GM12801 (cell line): ENCODE measurements at regions not wholly inside any gene's neighbourhood (a gene's known extent, or its start where the extent isn't known, plus 50 kb on each side); places are given as distances from the start of the nearest gene placed in this dataset.

Experiments used
- TF ChIP-seq, protein P1 (sequence below): IDR thresholded peaks from one replicate; pipeline ENCODE4 v1.5.1; 2011; ENCODE audit warnings: control low read depth; ENCODE audit not compliant: insufficient read length; ENCODE audit errors: extremely low read depth

DNA sequence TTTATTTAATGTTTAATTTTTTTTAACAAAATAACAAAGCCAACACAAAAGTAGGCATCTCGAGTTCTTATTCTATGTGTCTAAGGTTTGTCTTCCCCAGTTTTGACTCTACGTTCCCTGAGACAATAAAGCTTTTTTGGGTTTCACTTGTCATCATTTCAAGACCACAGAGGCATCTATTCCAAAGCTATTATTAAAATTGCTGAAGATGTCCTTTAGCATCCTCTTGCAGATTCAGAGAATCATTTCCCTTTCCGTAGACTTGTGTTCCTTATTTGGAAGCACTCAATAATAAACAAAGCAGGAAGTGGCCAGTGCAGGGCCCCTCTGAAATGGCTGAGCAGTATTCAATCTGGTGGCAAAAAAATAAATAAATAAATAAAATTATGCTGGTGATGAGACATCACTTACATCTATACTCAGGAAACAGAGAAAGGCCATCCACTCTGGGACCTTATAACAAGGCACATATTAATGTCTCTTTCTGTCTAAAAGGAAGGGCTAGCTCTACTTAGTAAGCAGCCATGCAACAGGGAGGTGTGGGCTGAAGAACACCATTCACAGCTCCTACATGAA, 362.3 kb downstream of the WDR72 start:
- TF ChIP-seq, protein P1, sequence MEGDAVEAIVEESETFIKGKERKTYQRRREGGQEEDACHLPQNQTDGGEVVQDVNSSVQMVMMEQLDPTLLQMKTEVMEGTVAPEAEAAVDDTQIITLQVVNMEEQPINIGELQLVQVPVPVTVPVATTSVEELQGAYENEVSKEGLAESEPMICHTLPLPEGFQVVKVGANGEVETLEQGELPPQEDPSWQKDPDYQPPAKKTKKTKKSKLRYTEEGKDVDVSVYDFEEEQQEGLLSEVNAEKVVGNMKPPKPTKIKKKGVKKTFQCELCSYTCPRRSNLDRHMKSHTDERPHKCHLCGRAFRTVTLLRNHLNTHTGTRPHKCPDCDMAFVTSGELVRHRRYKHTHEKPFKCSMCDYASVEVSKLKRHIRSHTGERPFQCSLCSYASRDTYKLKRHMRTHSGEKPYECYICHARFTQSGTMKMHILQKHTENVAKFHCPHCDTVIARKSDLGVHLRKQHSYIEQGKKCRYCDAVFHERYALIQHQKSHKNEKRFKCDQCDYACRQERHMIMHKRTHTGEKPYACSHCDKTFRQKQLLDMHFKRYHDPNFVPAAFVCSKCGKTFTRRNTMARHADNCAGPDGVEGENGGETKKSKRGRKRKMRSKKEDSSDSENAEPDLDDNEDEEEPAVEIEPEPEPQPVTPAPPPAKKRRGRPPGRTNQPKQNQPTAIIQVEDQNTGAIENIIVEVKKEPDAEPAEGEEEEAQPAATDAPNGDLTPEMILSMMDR, result no peak

DNA sequence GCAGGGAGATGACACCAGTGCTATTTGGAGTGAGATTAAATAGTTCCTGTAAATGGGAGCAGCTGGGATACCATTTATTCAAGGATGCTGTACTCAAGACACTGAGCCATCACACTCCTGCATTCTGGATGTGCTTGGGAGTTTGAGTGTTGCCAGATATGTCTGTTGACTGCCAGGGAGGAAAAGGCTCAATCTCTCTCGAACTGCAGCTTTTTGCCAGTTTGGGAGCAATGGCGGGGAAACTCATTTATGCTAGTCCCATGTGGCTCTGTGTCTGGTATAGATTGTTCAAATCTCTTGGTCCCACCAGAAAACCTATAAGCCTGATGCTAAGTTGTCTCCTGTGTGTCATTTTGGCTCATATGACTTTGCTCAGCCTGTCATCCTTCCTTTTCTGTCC, 363.6 kb downstream of the WDR72 start:
- TF ChIP-seq, protein P1, result no peak

DNA sequence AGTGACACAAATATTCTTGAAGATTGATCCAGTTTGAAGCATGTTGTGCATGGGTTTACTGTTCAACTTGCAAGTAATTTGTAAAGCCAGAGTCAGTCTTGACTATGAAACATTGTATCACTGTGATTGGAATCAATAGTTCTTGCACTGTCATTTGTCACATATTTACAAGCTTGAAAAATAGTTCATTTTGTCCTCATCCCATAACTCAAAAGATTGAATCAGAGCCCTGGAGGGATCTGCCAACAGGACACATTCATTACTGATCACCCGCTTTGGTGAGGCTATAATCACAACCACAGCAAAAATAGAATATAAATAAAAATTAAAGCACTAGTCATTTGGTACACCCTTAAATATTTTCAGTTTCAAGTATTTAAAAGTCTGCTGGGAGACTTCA, 368.9 kb downstream of the WDR72 start:
- TF ChIP-seq, protein P1, result no peak

GRCh38 chr15:53389271-53390037, 370.0 kb downstream of the WDR72 start:
- TF ChIP-seq, protein P1, result no peak

DNA sequence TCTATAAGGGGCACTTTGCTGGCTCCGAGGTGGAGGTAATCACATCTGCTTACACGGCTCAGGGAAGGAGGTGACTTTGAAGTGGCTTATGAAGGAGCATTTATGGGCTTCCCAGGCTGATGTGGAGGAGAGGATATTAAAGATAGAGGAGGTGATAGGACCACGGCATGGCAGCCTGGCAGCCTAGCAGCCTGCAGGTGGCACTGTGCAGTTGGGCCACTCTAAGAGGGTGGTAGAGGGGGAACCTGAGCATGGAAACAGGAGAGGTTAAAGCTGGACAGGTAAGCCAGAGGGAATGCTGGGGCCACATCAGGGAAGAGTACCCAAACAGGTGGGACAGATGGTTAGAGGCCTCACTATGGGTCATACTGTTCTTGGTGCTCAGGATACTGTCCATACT, 375.0 kb downstream of the WDR72 start:
- TF ChIP-seq, protein P1, result no peak

DNA sequence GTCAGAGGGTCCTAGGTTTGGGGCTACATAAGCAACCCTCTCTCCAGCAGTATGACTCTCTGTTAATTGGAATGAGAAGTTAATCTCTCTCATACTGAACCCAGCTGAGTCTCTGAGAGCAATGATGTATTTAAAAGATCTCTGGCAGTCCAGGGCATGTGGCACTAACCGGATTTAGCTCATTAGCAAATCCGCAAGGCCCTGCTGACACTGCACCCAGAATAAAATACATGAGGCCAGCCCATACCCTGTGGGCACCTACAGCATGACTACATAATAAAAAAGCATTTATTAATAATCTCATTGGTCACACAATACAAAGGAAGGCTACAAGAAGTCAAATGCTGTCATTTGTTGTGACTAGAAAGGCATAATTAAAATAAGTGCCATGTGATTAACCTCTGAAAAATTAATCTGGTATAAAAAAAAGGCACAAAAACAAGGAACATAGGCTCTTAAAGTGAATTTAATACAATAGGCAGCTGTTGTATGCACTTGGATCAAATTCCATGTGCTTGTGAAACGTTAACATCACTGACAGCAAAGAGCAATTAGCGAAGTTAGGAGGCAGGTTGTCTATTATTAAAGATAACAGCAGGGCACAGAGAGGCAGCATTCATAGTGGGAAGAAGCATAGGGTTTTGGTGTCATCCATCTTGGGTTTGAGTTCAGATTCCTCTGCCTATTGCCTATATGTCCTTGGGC, 381.2 kb downstream of the WDR72 start:
- TF ChIP-seq, protein P1, result no peak

DNA sequence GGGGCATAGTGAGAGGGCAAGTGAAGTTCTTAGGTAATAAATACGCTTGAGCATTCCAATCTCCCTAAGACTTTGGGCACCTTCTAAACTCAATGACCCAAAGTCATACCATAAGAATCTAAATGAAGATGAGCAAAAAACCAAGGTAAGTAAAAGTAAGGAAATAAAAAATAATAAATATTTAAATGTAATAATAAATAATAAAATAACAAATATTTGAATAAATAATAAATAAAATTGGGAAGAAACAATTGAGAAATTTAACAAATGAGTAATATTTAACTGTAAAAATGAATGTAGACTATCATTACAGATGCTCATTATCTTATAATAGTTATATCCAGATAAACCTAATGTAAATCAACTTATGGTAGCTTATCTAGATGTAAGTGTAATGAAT, 391.7 kb downstream of the WDR72 start:
- TF ChIP-seq, protein P1, result no peak
